Stimulated activated CD4-positive, alpha-beta T cell treated with anti-CD3 and anti-CD28 coated beads, Interleukin-12 subunit alpha, Interleukin-12 subunit beta, amount 100 ng/mL, for 24 hours (primary cell): ENCODE measurements at regions not wholly inside any gene's neighbourhood (a gene's known extent, or its start where the extent isn't known, plus 50 kb on each side); places are given as distances from the start of the nearest gene placed in this dataset.
"Not testable (repeated sequence)": the region's sequence is repeated elsewhere in the genome, so short reads cannot be mapped to it uniquely, and the experiment has no call there.

ENCODE experiments used
- DNase-seq, 2 experiments: peaks; one replicate each; pipeline ENCODE4 v3.0.0-alpha.2; 2020; ENCODE audit warnings: low read depth in 2 of 2

- no peak for DNase-seq
Measured at GRCh38 chr14:62505045-62505444, 540.2 kb downstream of the KCNH5 start.

GRCh38 chr14:62521309-62521708, 523.9 kb downstream of the KCNH5 start:
- DNase-seq: not testable (repeated sequence)

- DNase-seq: no peak
Measured at GRCh38 chr14:62528296-62528695, 517.0 kb downstream of the KCNH5 start.

GRCh38 chr14:62532181-62532580, 513.1 kb downstream of the KCNH5 start:
- no peak for DNase-seq

- DNase-seq: no peak
Measured at GRCh38 chr14:62546862-62547474, 498.3 kb downstream of the KCNH5 start.

- DNase-seq: no peak
Measured at GRCh38 chr14:62557416-62557815, 487.8 kb downstream of the KCNH5 start.

- DNase-seq: no peak
Measured at GRCh38 chr14:62558451-62558850, 486.8 kb downstream of the KCNH5 start.

GRCh38 chr14:62585247-62585646, 460.0 kb downstream of the KCNH5 start:
- no peak for DNase-seq

GRCh38 chr14:62592877-62593276, 452.4 kb downstream of the KCNH5 start:
- no peak for DNase-seq

- no peak for DNase-seq
Measured at GRCh38 chr14:62597143-62597542, 448.1 kb downstream of the KCNH5 start.

GRCh38 chr14:62599616-62600385, 445.5 kb downstream of the KCNH5 start:
- DNase-seq: no peak

GRCh38 chr14:62602712-62603111, 442.5 kb downstream of the KCNH5 start:
- DNase-seq: no peak

- DNase-seq: no peak
Measured at GRCh38 chr14:62604524-62604923, 440.7 kb downstream of the KCNH5 start.

GRCh38 chr14:62614122-62614521, 431.1 kb downstream of the KCNH5 start:
- DNase-seq: no peak

- DNase-seq: no peak
Measured at GRCh38 chr14:62616668-62617067, 428.6 kb downstream of the KCNH5 start.

GRCh38 chr14:62626416-62626815, 418.8 kb downstream of the KCNH5 start:
- DNase-seq: no peak

- DNase-seq: no peak
Measured at GRCh38 chr14:62629176-62629725, 416.0 kb downstream of the KCNH5 start.

GRCh38 chr14:62631176-62631575, 414.1 kb downstream of the KCNH5 start:
- DNase-seq: no peak

GRCh38 chr14:62632771-62633170, 412.5 kb downstream of the KCNH5 start:
- DNase-seq: no peak

GRCh38 chr14:62645649-62646048, 399.6 kb downstream of the KCNH5 start:
- no peak for DNase-seq
